ENCODE measurements at regions not wholly inside any gene's neighbourhood (a gene's known extent, or its start where the extent isn't known, plus 50 kb on each side); places are given as distances from the start of the nearest gene placed in this dataset.
"Not testable (repeated sequence)": the region's sequence is repeated elsewhere in the genome, so short reads cannot be mapped to it uniquely, and the experiment has no call there.

GRCh38 chr1:55896210-55896609 is 681.0 kb upstream of the USP24 start:
- DNase-seq: no peak

- DNase-seq: no peak
Measured at GRCh38 chr1:55894521-55894920, 679.4 kb upstream of the USP24 start.

- no peak for DNase-seq
Measured at GRCh38 chr1:55893155-55893554, 678.0 kb upstream of the USP24 start.

GRCh38 chr1:55888685-55889317 is 673.6 kb upstream of the USP24 start:
- DNase-seq: no peak

GRCh38 chr1:55886856-55887712 is 671.9 kb upstream of the USP24 start:
- DNase-seq: no peak

- no peak for DNase-seq
Measured at GRCh38 chr1:55885619-55886018, 670.5 kb upstream of the USP24 start.

GRCh38 chr1:55882931-55883330 is 667.8 kb upstream of the USP24 start:
- DNase-seq: no peak

- DNase-seq: no peak
Measured at GRCh38 chr1:55879346-55879745, 664.2 kb upstream of the USP24 start.

GRCh38 chr1:55877437-55878232 is 662.5 kb upstream of the USP24 start:
- DNase-seq: no peak

- DNase-seq: no peak
Measured at GRCh38 chr1:55876276-55877060, 661.3 kb upstream of the USP24 start.

GRCh38 chr1:55870106-55870505 is 654.9 kb upstream of the USP24 start:
- no peak for DNase-seq

GRCh38 chr1:55869065-55869464 is 653.9 kb upstream of the USP24 start:
- no peak for DNase-seq

GRCh38 chr1:55868026-55868425 is 652.9 kb upstream of the USP24 start:
- DNase-seq: no peak

GRCh38 chr1:55867304-55867843 is 652.2 kb upstream of the USP24 start:
- no peak for DNase-seq

GRCh38 chr1:55865778-55866177 is 650.6 kb upstream of the USP24 start:
- DNase-seq: not testable (repeated sequence)

GRCh38 chr1:55864251-55864650 is 649.1 kb upstream of the USP24 start:
- DNase-seq: no peak

GRCh38 chr1:55861676-55862340 is 646.6 kb upstream of the USP24 start:
- no peak for DNase-seq

- no peak for DNase-seq
Measured at GRCh38 chr1:55860798-55861519, 645.8 kb upstream of the USP24 start.

- DNase-seq: no peak
Measured at GRCh38 chr1:55860326-55860725, 645.2 kb upstream of the USP24 start.

GRCh38 chr1:55854911-55855310 is 639.7 kb upstream of the USP24 start:
- no peak for DNase-seq

GRCh38 chr1:55848906-55849305 is 633.7 kb upstream of the USP24 start:
- no peak for DNase-seq
